GM03348 (cell line): ENCODE measurements at regions not wholly inside any gene's neighbourhood (a gene's known extent, or its start where the extent isn't known, plus 50 kb on each side); places are given as distances from the start of the nearest gene placed in this dataset.

Source experiments
- DNase-seq: peaks from one replicate; pipeline ENCODE4 v3.0.0; 2012; ENCODE audit warnings: low spot score

DNA sequence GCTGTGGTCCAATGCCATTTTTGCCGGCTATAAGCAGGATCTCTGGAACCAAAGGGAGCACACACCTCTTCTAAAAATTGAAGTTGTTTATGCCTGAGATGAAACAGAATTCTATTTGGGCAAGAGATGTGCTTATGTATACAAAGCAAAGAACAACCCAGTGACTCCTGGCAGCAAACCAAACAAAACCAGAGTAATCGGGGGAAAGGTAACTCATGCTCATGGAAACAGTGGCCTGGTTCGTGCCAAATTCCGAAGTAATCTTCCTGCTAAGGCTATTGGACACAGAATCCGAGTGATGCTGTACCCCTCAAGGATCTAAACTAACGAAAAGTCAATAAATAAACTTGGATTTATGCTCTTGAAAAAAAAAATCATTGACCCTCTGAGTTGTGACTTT is 178.7 kb downstream of the CEMIP2 start:
- DNase-seq: no peak

DNA sequence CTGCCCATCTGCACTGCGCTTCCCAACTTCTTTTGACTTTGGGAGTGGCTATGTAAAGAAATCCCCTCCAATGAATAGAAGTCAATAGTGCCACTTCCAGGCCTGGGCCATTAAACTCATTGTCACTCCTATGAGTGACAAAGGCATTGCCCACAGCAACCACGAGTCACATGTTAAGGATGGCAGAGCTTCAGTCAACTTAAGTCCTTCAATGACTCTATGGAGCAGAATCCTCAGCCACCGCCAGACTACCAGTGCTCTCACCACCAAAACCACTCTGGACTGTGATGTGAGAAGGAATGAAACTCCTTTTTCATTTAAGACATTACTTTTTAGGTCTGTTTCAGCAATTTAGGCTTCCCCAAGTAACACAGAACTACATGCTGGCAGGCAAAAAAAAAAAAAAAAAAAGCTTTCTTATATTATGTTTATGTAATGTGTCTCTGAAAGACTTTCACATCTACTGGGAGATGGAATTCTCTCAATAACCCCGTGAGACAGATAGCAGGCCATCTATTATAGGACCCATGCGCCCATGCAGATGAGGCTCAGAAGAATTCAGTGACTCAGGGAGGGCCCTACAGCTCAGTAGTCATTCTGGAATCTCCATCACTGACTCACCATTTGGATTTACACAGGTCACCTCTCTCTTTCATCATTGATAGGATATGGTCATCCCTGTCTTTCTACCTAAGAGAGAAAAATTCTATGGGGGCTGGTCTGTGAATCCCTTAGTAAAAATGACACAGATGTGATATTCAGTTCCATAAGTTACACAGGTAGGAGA is 180.5 kb downstream of the CEMIP2 start:
- peak; percentile 23 for DNase-seq

DNA sequence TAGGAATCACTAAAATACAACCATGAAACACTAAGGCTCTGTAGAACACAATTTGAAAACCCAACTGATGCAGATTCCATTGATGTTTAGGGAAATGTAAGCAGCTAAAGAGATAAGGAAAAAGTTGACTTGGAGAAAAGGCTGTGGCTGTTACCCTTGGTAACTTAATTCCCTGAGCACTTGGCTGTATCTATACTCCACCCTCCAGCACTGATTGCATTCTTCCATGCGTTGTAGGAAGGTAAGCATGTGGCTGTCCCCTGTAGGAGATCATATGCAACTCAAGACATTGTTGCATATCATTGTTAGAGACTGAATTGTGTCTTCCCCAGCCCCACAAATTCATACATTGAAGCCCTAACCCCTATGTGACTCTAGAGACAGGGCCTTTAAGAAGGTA is 184.5 kb downstream of the CEMIP2 start:
- DNase-seq: no peak

DNA sequence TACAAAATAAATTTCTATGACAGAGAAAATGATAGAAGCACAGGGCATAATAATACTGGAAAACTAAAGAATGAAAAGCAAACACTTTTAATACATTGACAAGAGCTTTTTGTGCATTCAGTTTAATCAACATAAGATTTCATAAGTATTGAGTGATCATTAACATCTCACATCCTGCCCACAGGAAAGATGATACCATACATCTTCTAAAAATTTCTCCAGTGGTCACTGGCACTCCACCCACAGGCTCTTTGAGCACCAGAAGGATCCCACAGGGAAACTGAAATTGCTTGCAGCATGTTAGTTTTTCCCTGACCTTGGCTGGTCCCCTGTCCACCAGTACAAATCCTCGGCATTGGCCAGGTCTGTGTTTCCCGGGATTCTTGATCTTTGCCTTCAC is 186.0 kb downstream of the CEMIP2 start:
- no peak for DNase-seq

DNA sequence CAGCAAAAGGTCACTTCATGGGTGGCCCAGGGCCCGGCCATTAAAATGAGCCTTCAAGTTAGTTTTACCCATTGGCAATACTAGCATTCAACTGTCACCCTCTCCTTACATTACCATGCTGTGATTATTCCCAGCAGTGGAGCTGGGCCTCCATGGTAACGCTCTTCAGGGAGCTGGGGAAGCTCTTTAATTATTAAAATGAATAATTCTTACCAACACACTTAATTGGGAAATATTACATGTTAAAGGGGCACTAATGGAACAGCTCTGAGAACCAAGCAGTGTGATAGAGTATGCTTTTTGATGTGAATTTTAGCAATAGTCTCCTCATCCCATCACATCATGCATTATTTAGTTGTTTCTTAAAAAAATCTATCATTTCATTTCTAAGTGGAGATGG is 187.2 kb downstream of the CEMIP2 start:
- DNase-seq: no peak

DNA sequence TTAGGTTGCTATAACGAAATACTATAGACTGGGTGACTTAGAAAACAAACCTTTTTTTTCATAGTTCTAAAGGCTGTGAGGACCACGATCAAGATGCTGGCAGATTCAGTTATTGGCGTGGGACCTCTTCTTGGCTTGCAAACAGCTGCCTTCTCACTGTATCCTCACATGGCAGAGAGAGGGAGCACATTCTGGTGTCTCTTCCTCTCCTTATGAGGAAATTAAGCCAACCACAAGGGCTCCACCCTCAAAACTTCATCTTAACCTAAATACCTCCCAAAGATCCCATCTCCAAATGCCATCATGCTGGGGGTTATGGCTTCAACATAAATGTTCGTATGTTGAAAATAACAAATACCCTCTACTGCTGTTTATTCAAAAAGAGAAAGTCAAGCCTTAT is 197.1 kb downstream of the CEMIP2 start:
- no peak for DNase-seq

DNA sequence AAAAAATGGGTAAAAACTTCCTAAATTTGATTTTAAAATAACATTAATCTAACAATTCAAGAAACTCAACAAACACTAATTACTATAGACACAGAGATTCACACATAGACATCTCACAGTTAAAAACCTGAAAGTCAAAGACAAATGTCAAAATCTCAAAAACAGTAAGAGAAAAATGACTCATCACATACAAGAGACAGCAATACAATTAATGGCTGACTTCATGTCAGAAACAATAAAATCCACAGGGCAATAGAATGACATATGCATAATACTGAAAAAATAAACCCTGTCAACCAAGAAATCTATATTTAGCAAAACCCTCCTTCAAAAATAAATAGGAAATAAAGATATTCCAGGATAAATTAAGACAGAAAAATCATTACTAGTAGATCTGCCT is 200.4 kb downstream of the CEMIP2 start:
- DNase-seq: no peak

DNA sequence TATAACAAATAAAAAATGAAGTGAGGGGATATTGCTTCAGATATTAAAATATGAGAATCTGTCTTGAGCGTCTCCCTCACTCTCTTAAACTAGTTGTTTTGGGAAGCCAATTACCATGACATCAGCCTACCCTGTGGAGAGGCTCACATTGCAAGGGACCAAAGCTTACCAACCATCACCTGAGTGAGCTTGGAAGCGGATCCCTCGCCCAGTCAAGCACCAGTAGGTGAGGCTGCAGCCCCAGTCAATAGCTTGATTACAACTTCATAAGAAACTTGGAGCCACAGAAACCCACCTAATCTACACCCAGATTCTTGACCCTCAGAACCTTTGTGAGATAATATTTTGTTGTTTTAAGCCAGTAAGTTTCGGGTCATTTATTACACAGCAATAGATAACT is 206.2 kb downstream of the CEMIP2 start:
- DNase-seq: no peak

DNA sequence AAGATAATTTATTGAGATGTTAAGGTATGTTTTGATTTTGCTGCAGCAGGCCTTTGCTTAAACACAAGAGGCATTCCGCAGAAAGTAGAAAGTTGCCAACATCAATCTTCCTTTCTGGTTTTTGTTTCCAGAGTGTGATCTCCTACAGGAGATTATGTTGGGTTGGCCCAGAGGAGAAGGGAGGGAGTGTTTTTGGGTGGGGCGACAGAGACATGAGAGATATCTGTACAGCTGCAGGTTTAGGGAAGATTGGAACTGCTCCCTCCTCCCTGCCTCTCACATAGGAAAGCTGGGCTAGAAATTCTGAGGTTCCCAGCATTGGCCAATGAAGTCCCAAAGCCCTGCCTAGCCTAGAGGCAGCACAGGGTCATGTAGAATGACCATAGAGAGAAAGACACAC is 211.0 kb downstream of the CEMIP2 start:
- no peak for DNase-seq

DNA sequence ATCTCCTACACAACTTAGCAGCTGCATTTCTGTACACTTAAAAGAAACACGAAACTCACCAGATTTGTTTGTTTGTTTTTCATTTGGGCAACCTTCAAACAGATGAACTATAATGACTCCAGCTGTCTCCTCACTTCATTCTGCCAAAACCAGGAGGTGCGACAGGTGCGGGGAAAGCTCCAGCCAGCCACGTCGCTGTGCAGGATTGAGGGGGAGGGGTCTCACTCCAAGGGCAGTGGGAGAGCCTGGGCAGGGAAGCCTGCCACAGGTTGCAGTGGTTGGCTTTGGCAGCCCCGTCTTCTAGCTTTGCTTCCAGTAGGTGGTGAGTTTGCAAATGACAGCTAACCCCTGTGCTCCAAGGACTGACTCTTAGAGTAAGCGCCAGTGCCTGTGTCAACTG is 215.8 kb downstream of the CEMIP2 start:
- no peak for DNase-seq

DNA sequence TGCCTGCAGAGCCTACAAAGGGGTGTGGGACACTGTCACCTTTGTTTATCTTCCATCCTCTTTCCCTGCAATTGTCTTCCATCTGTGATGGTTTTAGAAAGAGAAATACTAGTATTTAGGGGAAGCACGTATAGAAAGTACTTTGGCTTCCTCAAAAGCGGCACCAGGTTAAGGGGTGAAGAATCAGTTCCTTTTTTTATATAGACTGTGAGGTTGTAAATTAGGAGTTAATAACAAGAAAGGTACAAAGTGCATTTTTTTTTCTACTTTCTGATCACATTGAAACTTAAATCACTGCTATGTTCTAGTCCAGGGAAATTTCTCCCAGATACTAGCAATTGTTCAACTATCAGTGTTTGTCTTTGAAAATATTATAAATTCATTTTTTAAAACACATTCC is 219.3 kb downstream of the CEMIP2 start:
- no peak for DNase-seq

DNA sequence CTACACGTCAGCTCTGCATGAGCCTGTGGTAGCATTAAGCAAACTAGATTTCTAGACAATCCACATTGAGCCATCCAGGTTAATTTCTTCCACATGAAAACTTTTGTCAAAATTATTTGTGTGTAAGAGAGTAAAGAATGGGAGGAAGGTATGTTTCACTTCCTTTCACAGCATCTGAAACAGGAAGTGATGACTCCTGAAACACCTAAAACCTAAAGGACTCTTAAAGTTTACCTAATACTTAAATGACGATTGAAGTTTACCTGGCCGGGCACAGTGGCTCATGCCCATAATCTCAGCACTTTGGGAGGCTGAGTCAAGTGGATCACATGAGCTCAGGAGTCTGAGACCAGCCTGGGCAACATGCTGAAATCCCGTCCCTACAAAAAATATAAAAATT is 223.8 kb downstream of the CEMIP2 start:
- no peak for DNase-seq

DNA sequence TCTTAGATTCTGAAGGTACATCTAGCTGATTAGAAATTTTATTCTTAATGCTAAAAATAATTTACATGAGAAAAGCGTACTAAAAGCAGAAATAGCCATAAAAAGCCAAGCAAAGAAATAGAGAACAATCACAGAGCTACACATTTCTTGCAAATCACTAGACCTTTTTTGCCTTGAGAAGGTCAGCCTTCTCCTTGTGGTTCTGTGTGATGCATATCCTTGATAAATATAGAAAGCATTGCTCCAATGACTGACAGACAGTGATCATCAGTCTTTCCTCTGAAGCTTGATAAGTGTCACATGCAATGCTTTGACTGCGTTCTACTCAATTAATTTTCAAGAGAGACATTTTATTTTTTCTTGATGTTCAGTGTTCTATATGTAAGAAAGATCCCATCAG is 226.9 kb downstream of the CEMIP2 start:
- no peak for DNase-seq

DNA sequence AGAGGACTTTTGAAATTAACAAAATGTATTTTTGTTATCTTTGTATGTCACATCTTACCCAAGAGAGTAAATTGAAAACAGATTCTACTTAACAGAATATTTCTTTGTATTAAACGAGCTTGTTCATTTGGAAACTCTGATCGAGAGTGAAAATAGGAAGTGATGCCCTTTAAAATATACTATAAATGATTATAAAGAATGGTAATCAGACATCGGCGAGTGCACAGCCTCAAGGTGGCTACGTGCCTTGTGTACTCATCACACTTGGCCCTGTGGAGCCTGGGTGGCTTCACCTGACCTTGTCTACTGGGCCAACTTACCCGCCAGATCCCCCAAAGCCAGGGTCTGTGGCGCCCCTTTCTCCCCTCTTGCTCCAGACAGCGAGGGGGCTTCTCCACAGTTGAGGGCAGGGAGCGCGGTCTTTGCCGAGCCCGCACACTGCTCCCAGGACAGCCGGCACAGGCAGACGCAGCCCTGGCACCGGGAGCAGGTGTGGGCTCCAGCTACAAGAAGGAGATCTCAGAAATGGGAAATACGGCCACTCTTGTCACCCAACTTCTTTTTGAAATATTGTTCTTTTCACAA is 243.2 kb downstream of the CEMIP2 start:
- no peak for DNase-seq

DNA sequence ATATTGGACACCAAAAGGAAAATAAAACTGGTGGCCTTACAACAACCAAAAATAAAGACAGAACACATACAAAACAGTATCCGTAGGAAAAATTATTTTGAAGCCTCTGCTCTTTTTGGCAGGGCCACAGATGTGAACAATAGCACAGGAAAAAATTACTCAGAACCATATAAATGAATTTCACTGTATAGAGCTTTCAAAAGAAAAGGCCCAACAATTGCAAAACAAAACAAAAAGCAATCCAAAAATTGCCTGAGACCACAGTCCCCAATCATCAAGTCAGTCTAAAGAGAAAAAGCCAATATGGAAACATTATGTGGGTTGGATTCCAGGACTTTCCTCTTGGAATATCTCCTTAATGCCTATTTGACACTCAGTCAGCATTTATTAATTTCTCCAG is 243.8 kb downstream of the CEMIP2 start:
- no peak for DNase-seq

DNA sequence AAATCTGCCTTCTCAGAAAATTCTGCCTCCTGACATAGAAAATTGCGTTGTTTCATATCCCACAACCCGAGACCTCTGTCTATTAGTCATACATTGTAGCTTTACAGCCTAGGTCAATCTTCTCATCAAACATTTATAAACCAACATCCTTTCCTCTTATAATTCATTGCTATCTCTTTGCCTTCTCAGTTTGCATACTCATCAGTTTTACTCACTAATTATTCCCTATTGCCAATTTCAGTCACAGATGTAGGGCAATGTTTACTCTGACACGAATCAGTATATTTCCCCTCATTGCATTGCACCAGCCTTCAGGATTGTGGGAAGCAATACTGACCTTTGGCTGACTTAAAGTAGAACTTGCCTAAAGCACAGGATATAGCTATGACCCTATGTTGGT is 247.2 kb downstream of the CEMIP2 start:
- DNase-seq: no peak

DNA sequence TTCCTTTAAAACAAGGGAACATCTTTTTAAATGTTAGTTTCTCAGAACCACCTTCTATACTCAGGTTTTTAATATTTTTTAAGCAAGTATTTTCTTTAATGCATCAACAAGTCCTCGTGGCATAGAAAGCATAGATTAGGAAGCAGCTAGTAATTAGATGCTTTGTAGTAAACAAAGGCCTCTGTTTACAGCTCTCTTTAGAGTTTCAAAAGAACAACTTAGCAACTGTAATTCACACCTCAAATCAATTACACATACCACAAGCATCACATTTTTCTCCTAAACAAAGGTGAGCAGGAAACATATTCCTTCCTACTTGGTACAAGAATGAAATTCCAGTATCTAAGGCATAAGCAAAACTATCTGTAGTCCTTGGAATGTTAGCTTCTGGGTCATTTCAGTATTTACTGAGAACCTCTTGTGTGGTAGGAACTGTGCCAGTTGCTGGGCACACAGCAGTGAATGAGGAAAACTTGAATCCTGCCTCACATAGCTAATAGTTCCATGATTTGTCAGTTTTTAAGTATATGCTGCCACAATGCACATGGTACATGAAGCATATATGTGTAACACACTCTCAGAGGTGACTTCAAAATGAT is 249.1 kb downstream of the CEMIP2 start:
- DNase-seq: no peak

DNA sequence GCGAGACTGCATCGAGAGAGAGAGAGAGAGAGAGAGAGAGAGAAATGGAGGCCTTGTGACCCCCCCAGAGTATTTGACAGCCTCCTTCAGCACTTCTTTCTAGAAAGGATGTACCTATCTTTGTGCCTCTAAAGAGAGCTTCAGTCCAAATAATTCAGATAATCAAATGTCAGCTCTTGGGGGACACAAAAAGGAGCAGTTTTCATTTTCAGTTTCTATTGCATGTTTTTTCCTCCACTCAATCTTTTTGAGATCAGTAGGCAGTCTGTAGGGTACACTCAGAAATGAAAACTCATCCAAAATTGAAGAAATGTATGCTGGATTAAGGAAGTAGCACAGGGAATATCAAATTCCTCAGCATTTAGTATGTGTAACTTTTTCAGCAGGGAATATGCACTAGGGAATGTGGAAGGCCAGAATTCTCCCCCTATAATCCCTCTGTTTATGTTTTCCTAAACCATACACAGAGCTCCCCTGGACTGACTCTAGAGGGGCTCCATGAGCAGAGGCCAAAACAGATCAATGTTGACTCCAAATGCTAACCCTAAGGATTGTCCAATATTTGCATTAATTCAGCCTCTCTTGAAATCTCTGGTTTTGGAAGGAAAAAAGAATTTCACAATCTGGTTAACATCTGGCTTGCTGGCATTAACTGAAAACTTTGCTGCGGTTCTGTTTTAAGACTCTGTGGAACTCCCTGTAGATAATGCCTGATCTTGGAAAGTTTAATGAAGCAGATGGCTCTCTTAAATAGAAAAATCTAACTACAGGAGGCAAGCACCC is 250.1 kb downstream of the CEMIP2 start:
- peak; percentile 23 for DNase-seq

DNA sequence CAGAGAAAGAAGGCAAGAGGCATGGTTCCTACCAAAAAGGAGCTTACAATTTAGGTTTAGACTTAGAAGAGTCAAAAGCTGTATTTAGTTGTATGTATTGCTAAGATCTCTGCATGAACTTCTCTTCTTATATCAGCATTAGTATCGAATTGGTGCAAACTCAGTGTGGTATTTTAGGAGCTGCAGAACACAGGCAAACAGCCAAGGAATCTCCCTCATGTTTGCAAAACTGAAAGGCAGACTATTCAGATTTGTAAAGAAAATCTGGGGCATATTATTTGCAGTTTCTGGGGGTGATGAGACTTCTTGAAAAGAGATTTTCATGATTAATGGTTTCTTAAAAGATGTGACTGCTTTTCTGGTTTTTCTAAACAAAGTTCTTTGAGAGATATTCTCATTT is 252.7 kb downstream of the CEMIP2 start:
- no peak for DNase-seq

DNA sequence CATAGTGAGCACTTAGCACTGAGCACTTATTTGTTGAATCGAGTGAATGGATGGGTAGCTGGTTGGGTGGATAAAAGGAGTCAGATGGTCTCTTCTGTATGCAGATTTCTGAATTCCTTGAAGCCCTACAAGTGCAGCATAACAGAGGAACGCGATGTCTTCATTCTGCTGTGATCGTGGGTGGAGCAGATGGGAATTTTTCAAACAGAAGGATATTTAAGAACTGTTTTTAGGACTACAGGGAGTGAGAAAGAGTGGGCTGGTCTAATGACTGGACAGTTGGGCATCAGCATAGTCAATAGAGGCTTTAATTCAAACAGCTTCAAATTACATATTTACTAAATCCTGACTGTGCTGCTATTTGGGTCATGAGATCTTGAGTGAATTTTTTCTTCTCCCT is 253.2 kb downstream of the CEMIP2 start:
- no peak for DNase-seq

DNA sequence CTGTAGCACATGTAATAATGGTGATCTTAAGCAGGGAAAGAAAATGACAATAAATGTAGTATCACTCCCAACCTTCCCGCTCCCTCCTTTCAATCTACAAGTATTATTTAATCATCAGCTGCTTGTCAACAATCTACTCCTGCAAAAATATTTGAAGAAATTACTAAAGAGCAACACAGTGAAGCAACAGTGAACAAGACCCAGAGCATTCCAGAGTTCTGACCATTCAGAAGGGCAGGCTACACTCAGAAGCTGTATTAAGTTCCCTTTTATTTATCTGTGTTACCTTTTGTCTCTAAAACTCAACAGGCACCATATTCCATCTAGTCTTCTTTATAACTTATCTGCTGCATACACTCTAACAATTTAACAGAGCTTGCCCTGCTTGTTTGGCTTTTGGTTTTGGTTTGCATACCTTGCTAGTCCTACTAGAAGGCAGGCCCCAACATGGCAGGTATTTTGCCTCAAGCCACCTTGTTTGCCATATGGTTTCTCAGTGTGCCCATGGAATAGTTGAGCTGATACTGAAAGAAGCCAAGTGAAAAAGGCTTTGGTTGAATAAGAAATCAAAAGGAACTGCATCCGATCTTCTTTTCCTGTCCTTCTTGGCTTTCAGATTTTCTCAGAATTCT is 253.9 kb downstream of the CEMIP2 start:
- no peak for DNase-seq

DNA sequence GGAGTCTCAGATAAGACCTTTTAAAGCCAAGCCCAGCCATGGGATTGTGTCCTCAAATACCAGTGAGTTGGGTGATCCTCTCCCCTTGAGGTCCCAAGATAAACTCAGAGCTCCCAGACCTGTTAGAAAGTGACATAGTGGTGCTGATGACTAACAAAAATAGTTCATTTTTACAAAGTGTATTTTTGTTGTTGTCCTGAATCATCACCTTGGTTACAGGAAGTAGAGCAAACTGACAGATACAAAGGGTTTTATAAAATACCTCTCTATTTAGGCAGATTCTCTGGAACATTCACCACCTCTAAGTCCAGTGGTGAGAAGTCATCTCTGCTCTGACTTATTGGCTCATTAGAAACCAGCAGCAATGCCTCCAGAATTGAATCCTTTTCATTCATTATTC is 259.3 kb downstream of the CEMIP2 start:
- no peak for DNase-seq
